Neural progenitor cell (in vitro differentiated cells): ENCODE measurements at regions not wholly inside any gene's neighbourhood (a gene's known extent, or its start where the extent isn't known, plus 50 kb on each side); places are given as distances from the start of the nearest gene placed in this dataset.

Experiments used
- EZH2 ChIP-seq: fragments of 200-600 bp; sonication (generic); IDR thresholded peaks from 2 replicates; pipeline ENCODE4 v1.6.1; 2017; ENCODE audit warnings: antibody characterized with exemption, mild to moderate bottlenecking, moderate library complexity
- EZH2phosphoT487 ChIP-seq: fragments of 200-600 bp; sonication (generic); IDR thresholded peaks from 2 replicates; pipeline ENCODE4 v1.6.1; 2017; ENCODE audit warnings: antibody characterized with exemption
- TF ChIP-seq, protein P1 (sequence below): fragments of 200-600 bp; sonication (generic); IDR thresholded peaks from 2 replicates; pipeline ENCODE4 v1.5.1; 2017; ENCODE audit warnings: antibody characterized with exemption, mild to moderate bottlenecking

DNA sequence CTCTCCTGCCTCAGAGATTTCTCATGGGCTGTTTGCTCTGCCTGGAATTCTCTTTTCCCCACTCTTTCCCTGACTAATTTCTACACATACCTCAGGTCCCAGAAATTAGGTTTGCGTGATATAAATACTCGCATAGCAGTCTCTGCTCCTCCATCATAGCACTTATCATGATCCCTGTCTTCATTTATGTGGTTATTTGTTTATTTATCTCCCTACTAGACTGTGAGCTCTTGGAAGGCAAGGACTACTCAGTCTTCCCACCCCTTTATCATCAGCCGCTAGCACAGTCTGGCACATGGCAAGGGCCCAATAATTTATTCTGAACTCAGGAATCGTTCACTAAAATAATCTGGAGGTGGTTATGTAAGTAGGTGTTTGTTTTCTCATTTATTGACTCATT is 79.3 kb downstream of the ADCYAP1 start:
- TF ChIP-seq, protein P1, sequence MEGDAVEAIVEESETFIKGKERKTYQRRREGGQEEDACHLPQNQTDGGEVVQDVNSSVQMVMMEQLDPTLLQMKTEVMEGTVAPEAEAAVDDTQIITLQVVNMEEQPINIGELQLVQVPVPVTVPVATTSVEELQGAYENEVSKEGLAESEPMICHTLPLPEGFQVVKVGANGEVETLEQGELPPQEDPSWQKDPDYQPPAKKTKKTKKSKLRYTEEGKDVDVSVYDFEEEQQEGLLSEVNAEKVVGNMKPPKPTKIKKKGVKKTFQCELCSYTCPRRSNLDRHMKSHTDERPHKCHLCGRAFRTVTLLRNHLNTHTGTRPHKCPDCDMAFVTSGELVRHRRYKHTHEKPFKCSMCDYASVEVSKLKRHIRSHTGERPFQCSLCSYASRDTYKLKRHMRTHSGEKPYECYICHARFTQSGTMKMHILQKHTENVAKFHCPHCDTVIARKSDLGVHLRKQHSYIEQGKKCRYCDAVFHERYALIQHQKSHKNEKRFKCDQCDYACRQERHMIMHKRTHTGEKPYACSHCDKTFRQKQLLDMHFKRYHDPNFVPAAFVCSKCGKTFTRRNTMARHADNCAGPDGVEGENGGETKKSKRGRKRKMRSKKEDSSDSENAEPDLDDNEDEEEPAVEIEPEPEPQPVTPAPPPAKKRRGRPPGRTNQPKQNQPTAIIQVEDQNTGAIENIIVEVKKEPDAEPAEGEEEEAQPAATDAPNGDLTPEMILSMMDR, result no peak
- TF ChIP-seq EZH2, result no peak
- TF ChIP-seq EZH2phosphoT487, result no peak
